CD14-positive monocyte (primary cell): ENCODE measurements at regions not wholly inside any gene's neighbourhood (a gene's known extent, or its start where the extent isn't known, plus 50 kb on each side); places are given as distances from the start of the nearest gene placed in this dataset.

Experiments
- DNase-seq, 3 donors: peaks; one replicate each; pipeline ENCODE4 v3.0.0-alpha.2; 2011 to 2022
- H2AFZ ChIP-seq: 2 replicates; pipeline ENCODE4 v1.6.0; 2012; ENCODE audit warnings: mild to moderate bottlenecking, low read depth, low read length, inconsistent platforms; ENCODE audit not compliant: insufficient read depth, poor library complexity, severe bottlenecking
- H3K27ac ChIP-seq, 2 donors: 1 replicate in 1 of 2; 2 replicates in 1 of 2; pipeline ENCODE4 v1.5.1; 2012 to 2013; ENCODE audit warnings: low read length in 2 of 2, control low read depth in 1 of 2, inconsistent platforms in 1 of 2, low read depth in 1 of 2, mild to moderate bottlenecking in 1 of 2
- H3K27me3 ChIP-seq, 2 donors: one replicate each; pipeline versions ENCODE4 v1.6.0 to v1.6.1; 2011 to 2013; ENCODE audit warnings: low read length in 2 of 2; ENCODE audit not compliant: control insufficient read depth in 2 of 2, insufficient read depth in 2 of 2
- H3K36me3 ChIP-seq, 2 donors: replicated peaks in 1 of 2; 1 replicate in 1 of 2; 2 replicates in 1 of 2; pipeline versions ENCODE4 v1.5.1 to v1.6.1; 2012 to 2013; ENCODE audit warnings: low read length in 2 of 2, control low read depth in 1 of 2, inconsistent platforms in 1 of 2, mild to moderate bottlenecking in 1 of 2; ENCODE audit not compliant: insufficient read depth in 2 of 2, control insufficient read depth in 1 of 2
- H3K4me1 ChIP-seq, 2 donors: 1 replicate in 1 of 2; 2 replicates in 1 of 2; pipeline versions ENCODE4 v1.5.1 to v1.6.1; 2012 to 2013; ENCODE audit warnings: low read length in 2 of 2, control low read depth in 1 of 2, inconsistent platforms in 1 of 2, mild to moderate bottlenecking in 1 of 2, moderate library complexity in 1 of 2; ENCODE audit not compliant: insufficient read depth in 2 of 2, control insufficient read depth in 1 of 2
- H3K4me2 ChIP-seq: replicated peaks from 2 replicates; pipeline ENCODE3; 2012; ENCODE audit warnings: low read length, moderate library complexity, mild to moderate bottlenecking; ENCODE audit not compliant: poor library complexity, severe bottlenecking; ENCODE audit errors: extremely low read depth
- H3K4me3 ChIP-seq, 3 experiments: fragments of 200-600 bp in 1 of 3; sonication (generic) in 1 of 3; replicated peaks in 1 of 3; 1 replicate in 2 of 3; 2 replicates in 1 of 3; pipeline ENCODE4 v1.5.1; 2011 to 2013; ENCODE audit warnings: low read length in 3 of 3, mild to moderate bottlenecking in 3 of 3, control low read depth in 2 of 3, low read depth in 2 of 3, inconsistent platforms in 1 of 3, moderate library complexity in 1 of 3
- H3K79me2 ChIP-seq: 2 replicates; pipeline ENCODE4 v1.6.0; 2012; ENCODE audit warnings: mild to moderate bottlenecking, control low read depth, inconsistent platforms, low read length, moderate library complexity; ENCODE audit not compliant: insufficient read depth
- H3K9ac ChIP-seq: 2 replicates; pipeline ENCODE4 v1.6.0; 2017; ENCODE audit warnings: low read length, mild to moderate bottlenecking; ENCODE audit not compliant: insufficient read depth, poor library complexity, severe bottlenecking
- H3K9me3 ChIP-seq, 2 donors: replicated peaks in 1 of 2; 1 replicate in 1 of 2; 2 replicates in 1 of 2; pipeline versions ENCODE4 v1.5.1 to v1.6.1; 2012 to 2013; ENCODE audit warnings: low read length in 2 of 2, control low read depth in 1 of 2; ENCODE audit not compliant: control insufficient read depth in 1 of 2, insufficient read depth in 1 of 2
- H4K20me1 ChIP-seq: 2 replicates; pipeline ENCODE4 v1.6.0; 2012; ENCODE audit warnings: mild to moderate bottlenecking, low read length, control low read depth, moderate library complexity; ENCODE audit not compliant: insufficient read depth
- H3K27ac Mint-ChIP-seq, 7 donors: one replicate each; pipeline ENCODE4 v1.8.0; 2020; ENCODE audit warnings: mild to moderate bottlenecking in 7 of 7, mixed read lengths in 7 of 7, moderate library complexity in 6 of 7, inconsistent platforms in 2 of 7
- H3K27me3 Mint-ChIP-seq, 3 donors: one replicate each; pipeline ENCODE4 v1.8.0; 2021 to 2022; ENCODE audit warnings: low read depth in 3 of 3, mild to moderate bottlenecking in 3 of 3, mixed read lengths in 3 of 3, moderate library complexity in 3 of 3, inconsistent platforms in 1 of 3
- H3K36me3 Mint-ChIP-seq, 2 donors: one replicate each; pipeline ENCODE4 v1.8.0; 2020; ENCODE audit warnings: mixed read lengths in 2 of 2, inconsistent platforms in 1 of 2, mild to moderate bottlenecking in 1 of 2
- H3K4me1 Mint-ChIP-seq: one replicate; pipeline ENCODE4 v1.8.0; 2020; ENCODE audit warnings: mild to moderate bottlenecking, mixed read lengths
- H3K4me3 Mint-ChIP-seq, 2 donors: one replicate each; pipeline ENCODE4 v1.8.0; 2020; ENCODE audit warnings: mild to moderate bottlenecking in 2 of 2, mixed read lengths in 2 of 2, moderate library complexity in 1 of 2
- H3K9me3 Mint-ChIP-seq, 7 donors: one replicate each; pipeline ENCODE4 v1.8.0; 2020 to 2022; ENCODE audit warnings: mixed read lengths in 7 of 7, mild to moderate bottlenecking in 6 of 7, moderate library complexity in 6 of 7, inconsistent platforms in 2 of 7
- CTCF ChIP-seq: fragments of 200-600 bp; IDR thresholded peaks from one replicate; pipeline ENCODE4 v1.8.0; 2022; ENCODE audit warnings: antibody characterized with exemption, mild to moderate bottlenecking
- WGBS: methylation state at CpG from one replicate; pipeline ENCODE4 v1.1.5; 2013; ENCODE audit warnings: missing lambda C conversion rate; ENCODE audit not compliant: insufficient coverage; 5-methylcytosine and 5-hydroxymethylcytosine counted together
- intact Hi-C, 2 donors: fragments of 100-400 bp; cut with micrococcal nuclease; formaldehyde crosslinking; loops; one replicate each; pipeline versions ENCODE4 v1.15.0 to v1.15.1; 2023

GRCh38 chr18:41021089-41021488 lies 933.9 kb upstream of the PIK3C3 start:
- Mint-ChIP-seq H3K27me3 (no peaks in the 10 kb centered on the region), H3K4me1 (no peaks in the 10 kb centered on the region), H3K27ac (no peak overlapping the region), H3K4me3 (no peak overlapping the region), H3K36me3 (no peaks in the 10 kb centered on the region), H3K9me3 (peaks cover 0 to 2% (median 0%) of the 10 kb centered on the region in 7 donors)
- no peaks in the 10 kb centered on the region for H3K36me3 ChIP-seq
- DNase-seq, result no peak
- no peaks in the 10 kb centered on the region for H3K27me3 ChIP-seq
- no peak overlapping the region for H3K27ac ChIP-seq
- no peak overlapping the region for H3K4me2 ChIP-seq
- intact Hi-C loops, result no loop called here
- no peak overlapping the region for H3K9ac ChIP-seq
- TF ChIP-seq CTCF, result no peak
- H3K9me3 ChIP-seq, result no peaks in the 10 kb centered on the region
- H3K4me1 ChIP-seq, result no peaks in the 10 kb centered on the region
- no peaks in the 10 kb centered on the region for H3K79me2 ChIP-seq
- no peaks in the 10 kb centered on the region for H4K20me1 ChIP-seq
- no CpG with 5 or more reads among the region's 3 CpGs for WGBS
- H3K4me3 ChIP-seq, result no peak overlapping the region
- no peak overlapping the region for H2AFZ ChIP-seq

GRCh38 chr18:41012194-41012593 lies 942.8 kb upstream of the PIK3C3 start:
- H3K27me3 Mint-ChIP-seq, result peaks cover 0 to 2% (median 0%) of the 10 kb centered on the region in 3 donors
- H3K27ac ChIP-seq, result no peak overlapping the region
- no peaks in the 10 kb centered on the region for H3K9me3 ChIP-seq
- H3K9ac ChIP-seq, result no peak overlapping the region
- no peak overlapping the region for H2AFZ ChIP-seq
- no peaks in the 10 kb centered on the region for H3K27me3 ChIP-seq
- H3K79me2 ChIP-seq, result no peaks in the 10 kb centered on the region
- H3K36me3 Mint-ChIP-seq, result no peaks in the 10 kb centered on the region
- H3K27ac Mint-ChIP-seq, result no peak overlapping the region
- H3K4me1 ChIP-seq, result no peaks in the 10 kb centered on the region
- no peak for TF ChIP-seq CTCF
- no peaks in the 10 kb centered on the region for H4K20me1 ChIP-seq
- WGBS, result no CpG with 5 or more reads among the region's 1 CpG
- intact Hi-C loops, result no loop called here
- peaks cover 0 to 5% (median 0%) of the 10 kb centered on the region in 7 donors for H3K9me3 Mint-ChIP-seq
- no peak for DNase-seq
- no peak overlapping the region for H3K4me3 ChIP-seq
- no peaks in the 10 kb centered on the region for H3K36me3 ChIP-seq
- no peak overlapping the region for H3K4me3 Mint-ChIP-seq
- no peak overlapping the region for H3K4me2 ChIP-seq
- no peaks in the 10 kb centered on the region for H3K4me1 Mint-ChIP-seq
